ENCODE measurements at regions not wholly inside any gene's neighbourhood (a gene's known extent, or its start where the extent isn't known, plus 50 kb on each side); places are given as distances from the start of the nearest gene placed in this dataset.

DNA sequence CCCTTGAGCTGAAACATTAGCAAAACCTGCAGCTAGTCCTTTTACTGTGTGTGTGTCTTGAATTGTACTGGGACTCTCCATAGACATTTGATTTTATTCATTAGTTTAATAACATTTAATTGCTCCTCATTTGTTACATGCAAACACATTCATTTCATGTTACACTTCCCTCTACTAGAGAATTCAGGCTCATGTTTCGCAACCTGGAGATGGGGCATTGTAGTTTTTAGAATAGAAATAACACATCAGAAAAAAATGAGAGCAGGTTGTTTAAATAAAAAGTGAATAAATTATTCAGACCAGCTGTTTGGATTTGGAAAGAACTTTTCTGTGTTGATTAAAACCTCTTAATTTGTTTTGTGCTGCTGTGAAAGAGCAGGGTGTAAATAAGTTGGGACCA, 243.9 kb downstream of the ETV1 start:
- no peak overlapping the region for H3K27ac ChIP-seq
- no peaks in the 10 kb centered on the region for H3K27me3 ChIP-seq
- DNase-seq = no peak
- no peaks in the 10 kb centered on the region for H3K36me3 ChIP-seq (replicated peaks in 1 of 2)
- H3K9me3 ChIP-seq (replicated peaks in 1 of 3) = no peaks in the 10 kb centered on the region
- H3K4me3 ChIP-seq = no peak overlapping the region
- intact Hi-C loops (cut with DNase I) = no loop called here
- WGBS, 4 donors = 92 to 100% (median 94%) methylated on average over 1 of the region's 1 CpG
- no peaks in the 10 kb centered on the region for H3K4me1 ChIP-seq (replicated peaks in 1 of 2)
- TF ChIP-seq POLR2A (IDR thresholded peaks at IDR 0.05) (no peak), CTCF (IDR thresholded peaks at IDR 0.05) (no peak)

GRCh38 chr7:13748998-13749397, 240.5 kb downstream of the ETV1 start:
- no peaks in the 10 kb centered on the region for H3K9me3 ChIP-seq (replicated peaks in 1 of 3)
- no peak overlapping the region for H3K4me3 ChIP-seq
- H3K4me1 ChIP-seq (replicated peaks in 1 of 2) = no peaks in the 10 kb centered on the region
- TF ChIP-seq POLR2A (IDR thresholded peaks at IDR 0.05) (no peak), CTCF (IDR thresholded peaks at IDR 0.05) (no peak)
- H3K36me3 ChIP-seq (replicated peaks in 1 of 2) = no peaks in the 10 kb centered on the region
- 55 to 67% (median 60%) methylated on average over 6 of the region's 6 CpGs for WGBS, 4 donors
- H3K27ac ChIP-seq = no peak overlapping the region
- no peak for DNase-seq
- no peaks in the 10 kb centered on the region for H3K27me3 ChIP-seq
- intact Hi-C loops (cut with DNase I) = no loop called here

GRCh38 chr7:13749636-13750035, 239.8 kb downstream of the ETV1 start:
- WGBS, 4 donors = 80 to 93% (median 86%) methylated on average over 3 of the region's 3 CpGs
- no peak for TF ChIP-seq POLR2A (IDR thresholded peaks at IDR 0.05)
- TF ChIP-seq CTCF (IDR thresholded peaks at IDR 0.05) = no peak

DNA sequence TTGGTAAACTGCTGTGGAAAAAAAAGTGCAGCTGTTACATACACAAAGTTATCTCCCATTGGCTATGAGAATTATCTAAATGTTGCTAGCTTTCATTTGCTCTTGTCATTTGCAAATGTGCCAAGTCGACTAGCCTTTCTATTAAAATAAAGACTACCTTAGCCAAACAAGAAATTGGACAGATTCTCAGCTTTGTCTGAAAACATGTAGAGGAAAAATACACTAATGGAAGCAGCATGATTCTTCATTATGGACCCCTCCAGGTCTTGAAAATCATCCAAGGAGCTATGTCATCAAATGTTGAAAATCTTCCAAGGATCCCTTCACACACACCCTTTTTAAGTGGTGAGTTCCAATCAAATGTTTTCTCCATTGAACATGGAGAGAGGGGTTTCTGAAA, 237.7 kb downstream of the ETV1 start:
- no peaks in the 10 kb centered on the region for H3K9me3 ChIP-seq (replicated peaks in 1 of 3)
- no peak for TF ChIP-seq POLR2A (IDR thresholded peaks at IDR 0.05)
- no peak for TF ChIP-seq CTCF (IDR thresholded peaks at IDR 0.05)
- intact Hi-C loops (cut with DNase I) = no loop called here
- WGBS, 4 donors = 46 to 63% (median 53%) methylated on average over 1 of the region's 1 CpG
- no peak overlapping the region for H3K27ac ChIP-seq
- no peaks in the 10 kb centered on the region for H3K36me3 ChIP-seq (replicated peaks in 1 of 2)
- H3K27me3 ChIP-seq = no peaks in the 10 kb centered on the region
- DNase-seq = no peak
- H3K4me3 ChIP-seq = no peak overlapping the region
- no peaks in the 10 kb centered on the region for H3K4me1 ChIP-seq (replicated peaks in 1 of 2)

More at GRCh38 chr7:13749636-13750035, 239.8 kb downstream of the ETV1 start:
- no peak overlapping the region for H3K4me3 ChIP-seq
- no peaks in the 10 kb centered on the region for H3K27me3 ChIP-seq
- intact Hi-C loops (cut with DNase I) = no loop called here
- H3K27ac ChIP-seq = no peak overlapping the region
- H3K36me3 ChIP-seq (replicated peaks in 1 of 2) = no peaks in the 10 kb centered on the region
- H3K9me3 ChIP-seq (replicated peaks in 1 of 3) = no peaks in the 10 kb centered on the region
- no peak for DNase-seq
- no peaks in the 10 kb centered on the region for H3K4me1 ChIP-seq (replicated peaks in 1 of 2)
